Testis (tissue), 2 donors: ENCODE measurements at regions not wholly inside any gene's neighbourhood (a gene's known extent, or its start where the extent isn't known, plus 50 kb on each side); places are given as distances from the start of the nearest gene placed in this dataset.

Experiments used
- DNase-seq: peaks from one replicate; pipeline ENCODE4 v3.0.0-alpha.2; 2019
- H3K27ac ChIP-seq, 2 donors: fragments of 200-600 bp; sonication (generic); one replicate each; pipeline ENCODE4 v1.5.1; 2019
- H3K27me3 ChIP-seq: fragments of 200-600 bp; sonication (generic); one replicate; pipeline ENCODE4 v1.5.1; 2019
- H3K36me3 ChIP-seq: fragments of 200-600 bp; sonication (generic); one replicate; pipeline ENCODE4 v1.5.1; 2017; ENCODE audit warnings: low read depth; ENCODE audit errors: missing control alignments
- H3K4me1 ChIP-seq: fragments of 200-600 bp; sonication (generic); one replicate; pipeline ENCODE4 v1.5.1; 2019
- H3K4me3 ChIP-seq, 2 donors: fragments of 200-600 bp; sonication (generic); one replicate each; pipeline ENCODE4 v1.5.1; 2017 to 2019
- H3K9me3 ChIP-seq: fragments of 200-600 bp; sonication (generic); one replicate; pipeline ENCODE4 v1.5.1; 2017
- CTCF ChIP-seq, 3 experiments: fragments of 450-650 bp in 2 of 3; fragments of 200-600 bp in 1 of 3; sonication (generic) in 1 of 3; IDR thresholded peaks; one replicate each; pipeline ENCODE4 v1.5.1; 2016 to 2019; ENCODE audit warnings: antibody characterized with exemption in 3 of 3, mild to moderate bottlenecking in 2 of 3, moderate library complexity in 1 of 3
- POLR2A ChIP-seq: fragments of 450-650 bp; IDR thresholded peaks from one replicate; pipeline ENCODE4 v1.6.1; 2017; ENCODE audit warnings: antibody characterized with exemption, mild to moderate bottlenecking, moderate library complexity
- WGBS, 2 donors: methylation state at CpG; one replicate each; pipeline ENCODE4 v1.1.5; 2018; 5-methylcytosine and 5-hydroxymethylcytosine counted together
- intact Hi-C: fragments of 100-400 bp; cut with DNase I; formaldehyde crosslinking; loops from one replicate; pipeline ENCODE4 v1.15.1; 2023; ENCODE audit warnings: low total_unique reads
- small RNA-seq, 2 donors: library from RNA; depleted of rRNA; stranded (forward); fragments of <200 nt; gene quantifications; one replicate each; pipeline ENCODE3, GENCODE V24; 2016

GRCh38 chr13:73131247-73131646 lies 72.4 kb downstream of the KLF5 start:
- no peak overlapping the region for H3K27ac ChIP-seq
- no peaks in the 10 kb centered on the region for H3K4me1 ChIP-seq
- TF ChIP-seq CTCF (IDR thresholded peaks at IDR 0.05) (no peak), POLR2A (no peak)
- no peaks in the 10 kb centered on the region for H3K36me3 ChIP-seq
- no peak overlapping the region for H3K4me3 ChIP-seq
- H3K9me3 ChIP-seq = no peaks in the 10 kb centered on the region
- 93 to 94% methylated on average over 4 of the region's 4 CpGs for WGBS, 2 donors
- H3K27me3 ChIP-seq = no peaks in the 10 kb centered on the region
- DNase-seq = no peak
- intact Hi-C loops = no loop called here

- DNase-seq = no peak
Measured at GRCh38 chr13:73129023-73129422, 70.2 kb downstream of the KLF5 start.

More at GRCh38 chr13:73129023-73129422, 70.2 kb downstream of the KLF5 start:
- Histone ChIP-seq H3K9me3 (no peaks in the 10 kb centered on the region), H3K27me3 (no peaks in the 10 kb centered on the region), H3K36me3 (no peaks in the 10 kb centered on the region), H3K4me1 (no peaks in the 10 kb centered on the region), H3K4me3 (no peak overlapping the region), H3K27ac (no peak overlapping the region)
- 87 to 93% methylated on average over 6 of the region's 6 CpGs for WGBS, 2 donors
- intact Hi-C loops = no loop called here
- no peak for TF ChIP-seq POLR2A
- TF ChIP-seq CTCF (IDR thresholded peaks at IDR 0.05) = no peak

Small RNAs in the stretch of these regions (small RNA-seq; reads per million reads assigned to genes)
- gene AL162376.1 (0 reads per million in 2 donors), gene RNU4-10P (0 reads per million in 2 donors), gene RNY1P8 (0 reads per million in 2 donors)
